ENCODE measurements at regions not wholly inside any gene's neighbourhood (a gene's known extent, or its start where the extent isn't known, plus 50 kb on each side); places are given as distances from the start of the nearest gene placed in this dataset.

DNA sequence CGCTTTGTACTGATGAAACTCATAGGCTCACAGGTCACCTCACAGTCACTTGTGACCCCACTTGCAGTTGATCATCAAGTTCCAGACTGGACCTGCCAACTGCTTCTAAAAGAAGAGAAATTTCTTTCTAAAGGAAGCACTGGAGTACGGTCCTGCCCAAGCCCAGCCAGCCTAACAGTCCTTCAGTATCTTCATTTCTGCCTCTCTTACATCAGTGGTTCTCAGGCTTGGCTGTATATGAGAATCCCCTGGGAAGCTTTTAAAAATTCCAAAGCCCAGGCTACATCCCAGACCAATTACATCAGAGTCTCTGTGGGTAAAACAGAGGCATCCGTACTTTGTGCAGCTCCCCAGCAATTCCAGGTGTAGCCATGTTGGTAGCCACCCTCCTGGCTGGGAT, 282.1 kb downstream of the NFIB start:
- no peak overlapping the region for H2BK5ac ChIP-seq (ENCODE audit: insufficient read length, low read length)
- no peak overlapping the region for H3K4ac ChIP-seq (ENCODE audit: low read depth, low read length)
- no peak overlapping the region for H2BK12ac ChIP-seq (ENCODE audit: insufficient read length, low read depth, low read length)
- no peak overlapping the region for H3K18ac ChIP-seq (ENCODE audit: insufficient read length, low read depth, low read length)
- no peak overlapping the region for H3T11ph ChIP-seq (ENCODE audit: low read length)
- no peaks in the 10 kb centered on the region for H3K79me2 ChIP-seq (ENCODE audit: insufficient read depth, low read length)
- peaks cover 10 to 18% of the 10 kb centered on the region in 2 experiments for H3K4me1 Mint-ChIP-seq
- no peak overlapping the region for H3K4me2 ChIP-seq (ENCODE audit: insufficient read depth, insufficient read length, low read length)
- no peaks in the 10 kb centered on the region for H3K23me2 ChIP-seq (ENCODE audit: insufficient read length, low read depth, low read length, poor library complexity, severe bottlenecking)
- no peak overlapping the region for H2BK20ac ChIP-seq (ENCODE audit: low read depth, low read length, poor library complexity, severe bottlenecking)
- H3K23ac ChIP-seq (ENCODE audit: insufficient read length, low read depth, low read length) = no peak overlapping the region
- no peak overlapping the region for H3K56ac ChIP-seq (ENCODE audit: insufficient read length, low read depth, low read length)
- no peaks in the 10 kb centered on the region for H4K20me1 ChIP-seq (ENCODE audit: control insufficient read depth, insufficient read depth, insufficient read length)
- H2AFZ ChIP-seq (ENCODE audit: low read length) = no peak overlapping the region
- WGBS (ENCODE audit: extremely low coverage, insufficient read length, low lambda C conversion rate) = no CpG with 5 or more reads among the region's 3 CpGs
- H4K5ac ChIP-seq (ENCODE audit: insufficient read length, low read depth, low read length) = no peak overlapping the region
- no peaks in the 10 kb centered on the region; the same call in 1 of the 2 replicates for H3K27me3 Mint-ChIP-seq (ENCODE audit: low read depth)
- H3K36me3 Mint-ChIP-seq (ENCODE audit: insufficient read depth in 1 of 3, low read depth in 3 of 3) = no peaks in the 10 kb centered on the region
- H3K14ac ChIP-seq (ENCODE audit: insufficient read depth, low read length) = no peak overlapping the region
- H3K27me3 ChIP-seq (ENCODE audit: insufficient read depth, low read length) = no peaks in the 10 kb centered on the region
- H3K4me3 Mint-ChIP-seq = no peak overlapping the region
- peak overlapping the region in 1 of 3 experiments; percentile 65; a peak in 1 of 7 replicates for H3K27ac Mint-ChIP-seq
- no peak overlapping the region for H2BK15ac ChIP-seq (ENCODE audit: low read depth, low read length)
- no peaks in the 10 kb centered on the region for H3K9me3 ChIP-seq (ENCODE audit: control insufficient read depth, low read depth, low read length)
- H2BK120ac ChIP-seq (ENCODE audit: low read depth, low read length, poor library complexity, severe bottlenecking) = no peak overlapping the region
- no peak overlapping the region for H3K27ac ChIP-seq (ENCODE audit: insufficient read length, low read depth, low read length)
- H3K9ac ChIP-seq (ENCODE audit: extremely low read depth, insufficient read length, low read length) = no peak overlapping the region
- H4K91ac ChIP-seq (ENCODE audit: insufficient read length, low read depth, low read length) = no peak overlapping the region
- TF ChIP-seq, protein P1, sequence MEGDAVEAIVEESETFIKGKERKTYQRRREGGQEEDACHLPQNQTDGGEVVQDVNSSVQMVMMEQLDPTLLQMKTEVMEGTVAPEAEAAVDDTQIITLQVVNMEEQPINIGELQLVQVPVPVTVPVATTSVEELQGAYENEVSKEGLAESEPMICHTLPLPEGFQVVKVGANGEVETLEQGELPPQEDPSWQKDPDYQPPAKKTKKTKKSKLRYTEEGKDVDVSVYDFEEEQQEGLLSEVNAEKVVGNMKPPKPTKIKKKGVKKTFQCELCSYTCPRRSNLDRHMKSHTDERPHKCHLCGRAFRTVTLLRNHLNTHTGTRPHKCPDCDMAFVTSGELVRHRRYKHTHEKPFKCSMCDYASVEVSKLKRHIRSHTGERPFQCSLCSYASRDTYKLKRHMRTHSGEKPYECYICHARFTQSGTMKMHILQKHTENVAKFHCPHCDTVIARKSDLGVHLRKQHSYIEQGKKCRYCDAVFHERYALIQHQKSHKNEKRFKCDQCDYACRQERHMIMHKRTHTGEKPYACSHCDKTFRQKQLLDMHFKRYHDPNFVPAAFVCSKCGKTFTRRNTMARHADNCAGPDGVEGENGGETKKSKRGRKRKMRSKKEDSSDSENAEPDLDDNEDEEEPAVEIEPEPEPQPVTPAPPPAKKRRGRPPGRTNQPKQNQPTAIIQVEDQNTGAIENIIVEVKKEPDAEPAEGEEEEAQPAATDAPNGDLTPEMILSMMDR (conservative IDR thresholded peaks at IDR 0.05) = no peak
- no peaks in the 10 kb centered on the region for H3K9me3 Mint-ChIP-seq
- no peak for DNase-seq
- H4K8ac ChIP-seq (replicated peaks; ENCODE audit: insufficient read length, low read depth, low read length) = no peak overlapping the region
- peaks cover 3% of the 10 kb centered on the region; the same call in 1 of the 2 replicates for H3K4me1 ChIP-seq (ENCODE audit: insufficient read depth, low read length)
- H3K79me1 ChIP-seq (ENCODE audit: insufficient read depth, low read depth, low read length, poor library complexity, severe bottlenecking) = no peaks in the 10 kb centered on the region
- H2AK5ac ChIP-seq (ENCODE audit: insufficient read length, low read length) = no peak overlapping the region
